ENCODE measurements at regions not wholly inside any gene's neighbourhood (a gene's known extent, or its start where the extent isn't known, plus 50 kb on each side); places are given as distances from the start of the nearest gene placed in this dataset.

DNA sequence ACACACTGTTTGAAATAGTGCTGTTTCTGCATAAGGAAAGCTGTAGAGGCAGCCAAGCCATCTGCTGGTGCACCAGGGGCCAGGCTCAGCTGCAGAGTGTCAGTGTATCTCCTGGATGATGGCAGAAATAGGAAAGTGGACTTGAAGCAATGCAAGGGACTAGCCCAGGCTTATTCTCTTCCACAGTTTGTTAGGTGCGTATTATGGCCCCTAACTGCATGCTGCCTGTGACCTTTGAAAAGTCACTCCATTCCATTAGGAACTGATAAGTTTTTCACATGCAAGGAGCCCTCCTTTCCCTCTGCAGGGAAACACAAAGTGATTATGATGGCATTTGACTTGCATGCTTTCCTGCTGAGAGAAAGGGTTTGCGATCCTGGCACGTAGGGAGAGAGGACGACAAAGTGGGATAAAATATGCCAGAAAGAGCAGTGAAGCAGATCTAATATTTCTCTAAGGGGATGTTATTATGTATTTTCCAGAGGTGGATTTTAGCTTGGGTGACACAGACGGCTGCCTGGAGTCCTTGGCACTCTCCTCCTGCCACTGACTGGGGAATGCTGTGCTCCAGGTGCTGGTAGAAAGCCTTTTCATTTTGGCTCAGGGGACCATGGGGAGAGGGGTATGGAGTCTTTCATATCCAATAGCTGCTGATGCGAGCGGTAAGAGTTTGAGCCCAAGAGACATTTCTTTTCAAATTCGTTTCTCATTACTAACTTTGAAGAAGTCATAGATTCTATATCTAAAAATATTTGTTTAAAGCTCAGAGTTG, 402.1 kb upstream of the B3GALT2 start (continued):
- TF ChIP-seq, protein P1, sequence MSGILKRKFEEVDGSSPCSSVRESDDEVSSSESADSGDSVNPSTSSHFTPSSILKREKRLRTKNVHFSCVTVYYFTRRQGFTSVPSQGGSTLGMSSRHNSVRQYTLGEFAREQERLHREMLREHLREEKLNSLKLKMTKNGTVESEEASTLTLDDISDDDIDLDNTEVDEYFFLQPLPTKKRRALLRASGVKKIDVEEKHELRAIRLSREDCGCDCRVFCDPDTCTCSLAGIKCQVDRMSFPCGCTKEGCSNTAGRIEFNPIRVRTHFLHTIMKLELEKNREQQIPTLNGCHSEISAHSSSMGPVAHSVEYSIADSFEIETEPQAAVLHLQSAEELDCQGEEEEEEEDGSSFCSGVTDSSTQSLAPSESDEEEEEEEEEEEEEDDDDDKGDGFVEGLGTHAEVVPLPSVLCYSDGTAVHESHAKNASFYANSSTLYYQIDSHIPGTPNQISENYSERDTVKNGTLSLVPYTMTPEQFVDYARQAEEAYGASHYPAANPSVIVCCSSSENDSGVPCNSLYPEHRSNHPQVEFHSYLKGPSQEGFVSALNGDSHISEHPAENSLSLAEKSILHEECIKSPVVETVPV (CRISPR knock-in tag; IDR thresholded peaks at IDR 0.05) = no peak

DNA sequence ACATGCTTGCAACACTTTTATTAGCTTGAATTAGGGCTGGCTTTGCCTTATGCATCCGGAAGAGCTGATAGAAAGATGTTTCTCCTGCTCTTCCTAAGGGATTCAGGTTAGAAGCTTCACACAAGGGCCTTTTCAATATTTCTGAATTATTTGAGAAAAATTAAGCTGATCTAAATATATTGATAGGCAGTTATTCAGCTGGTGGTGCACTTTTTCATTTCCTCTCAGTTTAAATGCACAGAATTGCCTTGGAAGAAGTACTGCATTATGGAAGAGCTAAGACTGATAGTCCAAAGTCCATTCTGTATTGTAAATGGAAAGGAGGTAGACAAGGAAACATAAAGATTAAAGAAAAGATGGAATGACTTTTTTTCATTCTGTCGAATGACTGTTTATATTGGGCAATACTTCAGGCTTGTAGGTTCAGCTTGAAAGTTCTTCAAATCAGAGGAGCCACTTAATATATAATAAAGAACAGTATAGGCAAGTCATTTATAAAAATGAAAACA, 398.4 kb upstream of the B3GALT2 start:
- no peak for TF ChIP-seq ZNF8 (CRISPR knock-in tag; IDR thresholded peaks at IDR 0.05)
- TF ChIP-seq ISL1 (CRISPR knock-in tag; IDR thresholded peaks at IDR 0.05) = no peak
- no peak for TF ChIP-seq ESRRG (CRISPR knock-in tag; IDR thresholded peaks at IDR 0.05)
- no peak for TF ChIP-seq GLIS3 (CRISPR knock-in tag; IDR thresholded peaks at IDR 0.05)
- TF ChIP-seq SNAI2 (CRISPR knock-in tag; IDR thresholded peaks at IDR 0.05) = no peak
- no peak for TF ChIP-seq ZNF565 (CRISPR knock-in tag; conservative IDR thresholded peaks at IDR 0.05; ENCODE audit: low read depth)
- TF ChIP-seq TCF4 (CRISPR knock-in tag; IDR thresholded peaks at IDR 0.05; ENCODE audit: borderline replicate concordance) = no peak
- TF ChIP-seq OSR1 (CRISPR knock-in tag; IDR thresholded peaks at IDR 0.05) = no peak
- no peak for TF ChIP-seq ZC3H10 (CRISPR knock-in tag; IDR thresholded peaks at IDR 0.05)
- TF ChIP-seq PPARA (CRISPR knock-in tag; IDR thresholded peaks at IDR 0.05; ENCODE audit: borderline replicate concordance) = no peak
- TF ChIP-seq PATZ1 (CRISPR knock-in tag; IDR thresholded peaks at IDR 0.05; ENCODE audit: borderline replicate concordance) = no peak
- no peak for ATAC-seq

DNA sequence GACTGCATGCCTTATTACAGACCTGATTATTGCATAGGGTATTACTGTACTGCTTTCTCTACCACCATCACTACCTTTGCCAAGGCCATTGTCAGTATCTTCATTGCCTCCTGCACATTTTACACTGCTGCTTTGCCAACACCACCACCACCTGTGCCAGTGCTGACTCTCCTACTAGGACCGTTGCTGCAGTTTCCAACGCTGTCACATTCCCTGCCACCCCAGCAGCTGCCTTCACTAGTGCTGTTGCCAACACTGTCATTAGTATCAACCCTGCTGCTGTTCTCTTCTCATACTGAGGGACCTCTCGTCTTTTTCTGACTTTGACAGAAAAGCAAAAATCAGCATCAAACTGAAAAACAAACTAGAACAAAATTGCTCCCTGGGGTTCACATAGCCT, 394.9 kb upstream of the B3GALT2 start:
- ATAC-seq = no peak
- no peak for TF ChIP-seq BACH2 (CRISPR knock-in tag; IDR thresholded peaks at IDR 0.05; ENCODE audit: borderline replicate concordance)
- TF ChIP-seq, protein P2, sequence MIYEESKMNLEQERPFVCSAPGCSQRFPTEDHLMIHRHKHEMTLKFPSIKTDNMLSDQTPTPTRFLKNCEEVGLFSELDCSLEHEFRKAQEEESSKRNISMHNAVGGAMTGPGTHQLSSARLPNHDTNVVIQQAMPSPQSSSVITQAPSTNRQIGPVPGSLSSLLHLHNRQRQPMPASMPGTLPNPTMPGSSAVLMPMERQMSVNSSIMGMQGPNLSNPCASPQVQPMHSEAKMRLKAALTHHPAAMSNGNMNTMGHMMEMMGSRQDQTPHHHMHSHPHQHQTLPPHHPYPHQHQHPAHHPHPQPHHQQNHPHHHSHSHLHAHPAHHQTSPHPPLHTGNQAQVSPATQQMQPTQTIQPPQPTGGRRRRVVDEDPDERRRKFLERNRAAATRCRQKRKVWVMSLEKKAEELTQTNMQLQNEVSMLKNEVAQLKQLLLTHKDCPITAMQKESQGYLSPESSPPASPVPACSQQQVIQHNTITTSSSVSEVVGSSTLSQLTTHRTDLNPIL (CRISPR knock-in tag; IDR thresholded peaks at IDR 0.05; ENCODE audit: low read depth) = no peak
- no peak for TF ChIP-seq RARB (CRISPR knock-in tag; IDR thresholded peaks at IDR 0.05)
- TF ChIP-seq, protein P1 (CRISPR knock-in tag; IDR thresholded peaks at IDR 0.05) = no peak
- no peak for TF ChIP-seq ZC3H10 (CRISPR knock-in tag; IDR thresholded peaks at IDR 0.05)
- TF ChIP-seq GLIS3 (CRISPR knock-in tag; IDR thresholded peaks at IDR 0.05) = no peak

GRCh38 chr1:193580419-193580818, 394.0 kb upstream of the B3GALT2 start:
- ATAC-seq = no peak
- TF ChIP-seq PPARA (CRISPR knock-in tag; IDR thresholded peaks at IDR 0.05; ENCODE audit: borderline replicate concordance) (no peak), ZNF565 (CRISPR knock-in tag; conservative IDR thresholded peaks at IDR 0.05; ENCODE audit: low read depth) (no peak), ZFP3 (CRISPR knock-in tag; IDR thresholded peaks at IDR 0.05) (no peak), OSR1 (CRISPR knock-in tag; IDR thresholded peaks at IDR 0.05) (no peak), ISL1 (CRISPR knock-in tag; IDR thresholded peaks at IDR 0.05) (no peak)

- TF ChIP-seq ARNTL (CRISPR knock-in tag; IDR thresholded peaks at IDR 0.05; ENCODE audit: borderline replicate concordance, low read depth) = no peak
- TF ChIP-seq GLIS3 (CRISPR knock-in tag; IDR thresholded peaks at IDR 0.05) = no peak
- TF ChIP-seq TOX (CRISPR knock-in tag; IDR thresholded peaks at IDR 0.05; ENCODE audit: borderline replicate concordance) = no peak
- no peak for TF ChIP-seq ZFP30 (CRISPR knock-in tag; IDR thresholded peaks at IDR 0.05)
- TF ChIP-seq SNAI2 (CRISPR knock-in tag; IDR thresholded peaks at IDR 0.05) = no peak
- TF ChIP-seq CSDC2 (CRISPR knock-in tag; IDR thresholded peaks at IDR 0.05) = no peak
- TF ChIP-seq, protein P2 (CRISPR knock-in tag; IDR thresholded peaks at IDR 0.05; ENCODE audit: low read depth) = no peak
- no peak for TF ChIP-seq ZC3H10 (CRISPR knock-in tag; IDR thresholded peaks at IDR 0.05)
- TF ChIP-seq ISL1 (CRISPR knock-in tag; IDR thresholded peaks at IDR 0.05) = no peak
- no peak for TF ChIP-seq PPARA (CRISPR knock-in tag; IDR thresholded peaks at IDR 0.05; ENCODE audit: borderline replicate concordance)
- TF ChIP-seq, protein P1 (CRISPR knock-in tag; IDR thresholded peaks at IDR 0.05) = no peak
- no peak for TF ChIP-seq TCF4 (CRISPR knock-in tag; IDR thresholded peaks at IDR 0.05; ENCODE audit: borderline replicate concordance)
- TF ChIP-seq ZNF565 (CRISPR knock-in tag; conservative IDR thresholded peaks at IDR 0.05; ENCODE audit: low read depth) = no peak
- TF ChIP-seq POU6F1 (CRISPR knock-in tag; IDR thresholded peaks at IDR 0.05; ENCODE audit: borderline replicate concordance, low read depth) = no peak
- TF ChIP-seq BACH2 (CRISPR knock-in tag; IDR thresholded peaks at IDR 0.05; ENCODE audit: borderline replicate concordance) = no peak
- TF ChIP-seq ZFP3 (CRISPR knock-in tag; IDR thresholded peaks at IDR 0.05) = no peak
- ATAC-seq = no peak
Measured at GRCh38 chr1:193579323-193579722, 392.9 kb upstream of the B3GALT2 start.
